ENCODE measurements at regions not wholly inside any gene's neighbourhood (a gene's known extent, or its start where the extent isn't known, plus 50 kb on each side); places are given as distances from the start of the nearest gene placed in this dataset.

GRCh38 chrX:17994429-17994828, 133.3 kb upstream of the RAI2 start:
- TF ChIP-seq, protein P1, sequence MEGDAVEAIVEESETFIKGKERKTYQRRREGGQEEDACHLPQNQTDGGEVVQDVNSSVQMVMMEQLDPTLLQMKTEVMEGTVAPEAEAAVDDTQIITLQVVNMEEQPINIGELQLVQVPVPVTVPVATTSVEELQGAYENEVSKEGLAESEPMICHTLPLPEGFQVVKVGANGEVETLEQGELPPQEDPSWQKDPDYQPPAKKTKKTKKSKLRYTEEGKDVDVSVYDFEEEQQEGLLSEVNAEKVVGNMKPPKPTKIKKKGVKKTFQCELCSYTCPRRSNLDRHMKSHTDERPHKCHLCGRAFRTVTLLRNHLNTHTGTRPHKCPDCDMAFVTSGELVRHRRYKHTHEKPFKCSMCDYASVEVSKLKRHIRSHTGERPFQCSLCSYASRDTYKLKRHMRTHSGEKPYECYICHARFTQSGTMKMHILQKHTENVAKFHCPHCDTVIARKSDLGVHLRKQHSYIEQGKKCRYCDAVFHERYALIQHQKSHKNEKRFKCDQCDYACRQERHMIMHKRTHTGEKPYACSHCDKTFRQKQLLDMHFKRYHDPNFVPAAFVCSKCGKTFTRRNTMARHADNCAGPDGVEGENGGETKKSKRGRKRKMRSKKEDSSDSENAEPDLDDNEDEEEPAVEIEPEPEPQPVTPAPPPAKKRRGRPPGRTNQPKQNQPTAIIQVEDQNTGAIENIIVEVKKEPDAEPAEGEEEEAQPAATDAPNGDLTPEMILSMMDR (IDR thresholded peaks at IDR 0.05), result no peak

DNA sequence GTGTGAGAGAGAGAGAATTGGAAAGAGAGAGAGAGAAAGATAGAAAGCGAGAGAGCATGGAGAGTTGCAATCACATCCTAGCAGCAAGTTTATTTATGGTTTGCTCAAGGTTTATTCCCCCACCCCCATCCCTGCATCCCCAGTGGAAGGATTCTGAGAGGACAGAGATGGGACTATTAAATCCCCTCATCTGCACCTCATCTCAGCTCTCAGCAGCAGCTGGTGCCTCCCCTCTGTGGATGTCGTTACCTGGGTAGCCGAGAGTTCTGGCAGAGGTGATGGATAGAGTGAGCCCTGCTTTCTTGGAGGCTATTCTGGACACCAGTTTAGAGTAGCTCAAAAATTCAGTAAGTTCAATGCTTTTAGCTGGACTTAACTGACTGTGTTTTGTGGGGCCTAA, 132.0 kb upstream of the RAI2 start:
- Mint-ChIP-seq H3K4me1 (ENCODE audit: low read depth) (no peaks in the 10 kb centered on the region), H3K9me3 (ENCODE audit: low read depth) (no peaks in the 10 kb centered on the region)

More at GRCh38 chrX:17994429-17994828, 133.3 kb upstream of the RAI2 start:
- DNase-seq (ENCODE audit: low spot score), result no peak
- no peaks in the 10 kb centered on the region for H3K4me1 Mint-ChIP-seq (ENCODE audit: low read depth)
- H3K4me3 Mint-ChIP-seq (ENCODE audit: unreplicated experiment), result no peak overlapping the region
- H3K36me3 Mint-ChIP-seq (ENCODE audit: low read depth), result no peaks in the 10 kb centered on the region
- peaks cover 2% of the 10 kb centered on the region for H3K9me3 Mint-ChIP-seq (ENCODE audit: low read depth)
- peaks cover 6% of the 10 kb centered on the region for H3K27me3 Mint-ChIP-seq (ENCODE audit: low read depth)
- H3K27ac Mint-ChIP-seq (ENCODE audit: unreplicated experiment), result no peak overlapping the region

GRCh38 chrX:17990532-17990931, 129.4 kb upstream of the RAI2 start:
- Mint-ChIP-seq H3K36me3 (ENCODE audit: low read depth) (no peaks in the 10 kb centered on the region), H3K4me3 (ENCODE audit: unreplicated experiment) (no peak overlapping the region), H3K27me3 (ENCODE audit: low read depth) (peaks cover 6% of the 10 kb centered on the region), H3K9me3 (ENCODE audit: low read depth) (no peaks in the 10 kb centered on the region), H3K4me1 (ENCODE audit: low read depth) (no peaks in the 10 kb centered on the region), H3K27ac (ENCODE audit: unreplicated experiment) (no peak overlapping the region)
- TF ChIP-seq, protein P1 (IDR thresholded peaks at IDR 0.05), result no peak
- no peak for DNase-seq (ENCODE audit: low spot score)

More for the DNA sequence above, 132.0 kb upstream of the RAI2 start:
- Mint-ChIP-seq H3K27me3 (ENCODE audit: low read depth) (peaks cover 6% of the 10 kb centered on the region), H3K36me3 (ENCODE audit: low read depth) (no peaks in the 10 kb centered on the region), H3K27ac (ENCODE audit: unreplicated experiment) (no peak overlapping the region), H3K4me3 (ENCODE audit: unreplicated experiment) (no peak overlapping the region)
- DNase-seq (ENCODE audit: low spot score), result no peak
- TF ChIP-seq, protein P1 (IDR thresholded peaks at IDR 0.05), result no peak

DNA sequence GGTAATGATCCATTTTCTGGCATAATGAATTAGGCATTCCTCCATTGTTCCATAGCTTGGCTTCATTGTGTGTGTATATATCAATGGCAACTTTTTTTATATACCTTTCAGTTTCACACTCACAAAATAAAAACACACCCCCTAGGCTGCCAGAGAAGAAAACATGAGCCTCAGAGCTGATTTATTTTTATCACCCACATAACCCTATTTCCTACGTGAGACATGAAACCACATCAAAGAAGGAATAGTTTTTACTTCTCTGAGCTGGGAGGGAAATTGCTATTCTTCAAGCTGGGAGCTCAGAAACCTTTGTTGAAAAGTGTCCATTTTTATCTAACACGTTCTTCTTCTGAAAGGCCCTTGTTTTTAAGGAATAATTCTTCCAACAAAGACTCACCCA, 126.7 kb upstream of the RAI2 start:
- TF ChIP-seq, protein P1 (IDR thresholded peaks at IDR 0.05), result no peak
- H3K9me3 Mint-ChIP-seq (ENCODE audit: low read depth), result no peaks in the 10 kb centered on the region
- no peak overlapping the region for H3K27ac Mint-ChIP-seq (ENCODE audit: unreplicated experiment)

DNA sequence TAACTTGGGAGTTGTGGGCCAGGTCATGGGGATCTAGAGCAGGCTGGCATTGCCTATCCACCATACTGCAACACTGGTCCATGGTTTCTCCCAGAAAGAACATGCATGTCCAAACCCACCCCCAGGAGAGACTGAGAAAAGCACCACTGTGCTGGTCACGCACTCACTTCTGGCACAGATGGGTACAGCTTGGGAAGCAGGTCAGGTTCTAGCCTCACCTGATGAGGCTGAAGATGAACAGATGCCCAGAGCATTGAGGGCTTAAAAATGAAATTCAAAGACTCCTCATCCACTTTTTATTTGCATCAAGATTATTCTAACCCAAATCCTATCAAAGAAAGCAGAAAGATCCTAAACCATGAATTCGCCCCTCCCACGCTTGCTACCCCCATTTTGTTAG, 125.9 kb upstream of the RAI2 start:
- Mint-ChIP-seq H3K27ac (ENCODE audit: unreplicated experiment) (no peak overlapping the region), H3K9me3 (ENCODE audit: low read depth) (no peaks in the 10 kb centered on the region)
- TF ChIP-seq, protein P1 (IDR thresholded peaks at IDR 0.05), result no peak

More for the DNA sequence above, 126.7 kb upstream of the RAI2 start:
- H3K36me3 Mint-ChIP-seq (ENCODE audit: low read depth), result no peaks in the 10 kb centered on the region
- peaks cover 6% of the 10 kb centered on the region for H3K27me3 Mint-ChIP-seq (ENCODE audit: low read depth)
- H3K4me1 Mint-ChIP-seq (ENCODE audit: low read depth), result no peaks in the 10 kb centered on the region
- H3K4me3 Mint-ChIP-seq (ENCODE audit: unreplicated experiment), result no peak overlapping the region
- DNase-seq (ENCODE audit: low spot score), result no peak

More for the DNA sequence above, 125.9 kb upstream of the RAI2 start:
- no peaks in the 10 kb centered on the region for H3K36me3 Mint-ChIP-seq (ENCODE audit: low read depth)
- no peak overlapping the region for H3K4me3 Mint-ChIP-seq (ENCODE audit: unreplicated experiment)
- no peaks in the 10 kb centered on the region for H3K4me1 Mint-ChIP-seq (ENCODE audit: low read depth)
- peaks cover 6% of the 10 kb centered on the region for H3K27me3 Mint-ChIP-seq (ENCODE audit: low read depth)
- no peak for DNase-seq (ENCODE audit: low spot score)
